Stimulated activated CD8-positive, alpha-beta memory T cell treated with anti-CD3 and anti-CD28 coated beads, Interleukin-12 subunit alpha, Interleukin-12 subunit beta, amount 100 ng/mL, for 4 hours (primary cell): ENCODE measurements at regions not wholly inside any gene's neighbourhood (a gene's known extent, or its start where the extent isn't known, plus 50 kb on each side); places are given as distances from the start of the nearest gene placed in this dataset.

Experiments
- DNase-seq: peaks from one replicate; pipeline ENCODE4 v3.0.0-alpha.2; 2020; ENCODE audit warnings: low read depth

- no peak for DNase-seq
Measured at GRCh38 chr19:32176591-32176990, 168.8 kb upstream of the ZNF507 start.

- DNase-seq, result no peak
Measured at GRCh38 chr19:32177686-32178085, 167.7 kb upstream of the ZNF507 start.

GRCh38 chr19:32178401-32178800, 167.0 kb upstream of the ZNF507 start:
- no peak for DNase-seq

DNA sequence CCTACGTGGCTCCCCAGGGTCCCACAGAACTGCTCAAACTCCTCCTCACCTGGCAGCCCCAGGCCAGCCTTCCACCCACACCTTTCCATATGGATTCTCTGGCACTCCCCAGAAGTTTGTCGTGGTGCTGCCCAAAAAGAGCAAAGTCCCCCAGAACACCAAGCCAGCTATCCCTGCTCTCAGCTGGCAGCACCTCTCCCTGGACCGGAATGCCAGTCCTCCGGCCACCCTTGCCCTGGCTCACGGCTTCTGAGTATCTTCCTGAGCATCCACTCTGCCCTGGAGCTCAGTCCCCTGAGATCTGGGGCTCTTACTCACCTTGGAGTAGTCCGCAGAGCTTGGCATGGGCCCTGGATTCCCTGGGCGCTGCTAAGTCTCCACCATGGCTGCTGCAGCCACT, 166.5 kb upstream of the ZNF507 start:
- no peak for DNase-seq

DNA sequence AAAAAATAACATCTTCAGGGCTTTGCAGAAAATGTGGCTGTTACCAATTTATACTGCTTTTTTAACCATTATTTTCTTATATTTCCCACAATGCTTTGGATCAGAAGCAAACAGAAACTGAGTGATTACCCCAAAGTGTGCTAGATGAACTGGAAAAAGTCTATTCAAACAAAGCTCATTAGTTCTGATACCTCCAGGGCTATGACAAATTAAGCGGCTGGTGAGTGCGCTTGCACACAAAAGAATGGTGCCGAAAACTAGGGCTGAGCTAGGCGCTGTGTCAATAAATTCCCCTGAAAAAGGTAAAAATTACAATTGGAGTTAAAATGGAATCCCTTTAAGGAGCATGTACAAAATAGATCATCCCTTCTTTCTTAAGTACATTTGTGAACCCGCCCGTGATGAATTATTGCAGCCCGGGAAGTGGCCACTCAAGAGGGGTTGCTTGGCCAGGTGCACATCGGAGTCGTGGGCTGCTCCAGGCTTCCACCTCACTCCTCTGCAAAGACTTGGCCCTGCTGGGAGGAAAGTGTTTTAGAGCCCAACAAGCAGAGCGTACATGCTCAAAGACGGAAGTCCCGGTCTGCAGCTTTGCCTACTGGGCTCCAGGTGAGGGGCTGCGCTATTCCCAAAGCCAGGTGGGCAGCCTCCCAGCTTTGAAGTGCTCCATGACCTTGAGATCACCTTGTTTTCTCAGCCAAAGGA, 164.0 kb upstream of the ZNF507 start:
- no peak for DNase-seq

DNA sequence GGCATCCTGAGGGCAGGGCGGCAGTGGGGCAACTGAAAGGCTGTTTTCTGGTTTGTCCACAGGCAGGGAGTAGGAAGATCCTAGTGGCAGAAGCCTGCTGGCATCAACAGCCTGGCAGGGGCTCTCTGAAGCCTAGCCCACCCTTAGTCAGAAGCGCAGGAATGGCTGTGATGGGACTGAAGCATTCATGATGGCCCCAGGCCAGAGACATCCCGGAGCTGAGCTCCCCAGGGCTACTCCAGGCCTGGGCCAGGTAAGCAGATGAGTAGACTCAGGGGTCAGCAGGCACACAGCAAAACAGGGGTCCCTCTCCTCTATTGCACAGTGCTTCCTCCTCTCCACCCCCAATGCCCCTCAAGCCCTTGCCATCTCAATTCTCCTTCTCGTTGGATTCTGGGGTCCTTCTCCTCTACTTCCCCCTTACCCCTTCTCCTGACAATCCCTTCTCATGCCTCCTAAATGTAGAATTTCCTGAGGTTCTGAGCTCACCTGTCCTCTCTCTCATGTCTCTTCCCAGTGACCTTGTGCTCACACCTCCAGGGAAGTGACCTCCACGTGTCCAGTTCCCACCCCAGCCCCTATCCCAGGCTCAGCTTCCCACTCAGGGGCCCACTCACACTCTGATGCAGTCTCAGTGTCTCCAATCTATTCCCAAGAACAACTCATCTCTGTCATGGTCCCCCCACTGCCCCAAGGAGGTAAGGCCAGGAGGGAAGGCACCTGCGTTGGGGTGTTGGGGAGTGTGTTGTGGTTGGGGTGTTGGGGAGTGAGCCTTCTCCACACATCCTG, 158.7 kb upstream of the ZNF507 start:
- no peak for DNase-seq

DNA sequence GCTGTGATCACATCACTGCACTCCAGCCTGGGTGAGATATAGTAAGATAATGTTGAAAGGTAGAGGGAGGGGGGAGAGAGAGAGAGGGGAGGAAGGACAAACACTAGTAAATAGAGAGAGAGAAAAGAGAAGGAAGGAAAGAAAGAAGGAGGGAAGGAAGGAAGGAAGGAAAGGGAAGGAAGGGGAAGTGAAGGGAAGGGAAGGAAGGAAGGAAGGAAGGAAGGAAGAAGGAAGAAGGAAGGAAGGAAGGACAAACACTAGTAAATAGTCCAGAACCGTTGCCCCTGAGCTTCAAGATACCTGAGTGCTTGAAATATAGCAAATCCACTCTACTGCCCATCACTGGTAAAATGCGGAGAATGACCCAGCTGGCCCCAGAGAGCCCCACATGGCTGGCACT, 156.5 kb upstream of the ZNF507 start:
- DNase-seq, result no peak

- no peak for DNase-seq
Measured at GRCh38 chr19:32189956-32190706, 155.3 kb upstream of the ZNF507 start.

DNA sequence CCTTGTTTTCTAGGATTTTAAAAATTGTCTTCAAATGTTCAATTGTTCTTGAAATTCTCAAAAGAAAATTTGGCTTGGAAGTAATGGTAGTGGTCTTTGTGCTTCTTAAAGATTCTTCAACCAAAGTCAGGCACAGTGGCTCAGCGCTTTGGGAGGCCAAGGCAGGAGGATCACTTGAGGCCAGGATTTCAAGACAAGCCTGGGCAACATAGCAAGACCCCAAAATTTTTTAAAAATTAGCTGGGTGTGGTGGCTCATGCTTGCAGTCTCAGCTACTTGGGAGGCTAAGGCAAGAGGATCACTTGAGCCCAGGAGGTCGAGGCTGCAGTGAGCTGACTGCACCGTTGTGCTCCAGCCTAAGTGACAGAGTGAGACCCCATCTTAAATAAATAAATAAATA, 153.5 kb upstream of the ZNF507 start:
- no peak for DNase-seq

DNA sequence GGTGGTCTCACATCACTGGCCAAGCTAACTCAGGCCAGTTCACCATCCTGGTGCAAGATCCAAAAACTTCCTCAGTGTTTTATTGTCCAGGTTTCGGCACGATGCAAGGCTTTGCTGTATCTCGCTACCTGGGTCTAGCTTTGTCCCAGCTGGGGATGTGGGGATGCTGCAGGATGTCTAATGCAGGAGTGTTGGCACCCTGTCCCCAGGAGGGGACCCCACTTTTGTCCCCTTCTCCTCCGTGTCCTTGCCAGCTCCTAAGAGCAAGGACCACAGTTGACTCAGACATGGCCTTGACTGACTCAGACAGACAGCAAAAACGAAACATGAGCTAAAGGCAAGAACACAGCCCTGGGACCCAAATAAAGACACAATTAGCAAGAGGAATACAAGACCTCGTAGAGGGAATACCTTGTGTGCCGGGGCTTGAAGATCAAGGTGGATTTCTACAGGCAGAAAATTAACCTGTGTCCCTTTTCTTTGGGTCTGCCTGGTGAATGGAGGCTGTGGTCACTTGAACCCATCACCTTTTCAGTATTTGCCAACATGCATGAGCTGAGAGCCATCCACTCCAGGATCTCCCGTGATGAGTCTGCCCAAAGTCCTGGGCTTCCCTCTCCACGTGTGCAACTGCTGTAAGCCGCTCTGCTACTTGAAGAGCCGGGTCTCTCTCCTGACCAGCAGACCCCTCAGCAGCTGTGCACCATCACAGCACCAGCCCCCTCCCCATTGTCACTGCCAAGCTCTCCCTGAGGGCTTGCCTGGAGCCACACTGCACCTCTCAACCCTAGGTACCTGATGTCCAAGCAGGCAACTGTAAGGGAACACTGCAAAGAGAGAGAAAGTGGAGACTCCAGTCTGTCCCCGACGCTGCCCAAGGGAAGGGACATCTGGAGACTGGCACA, 149.5 kb upstream of the ZNF507 start:
- DNase-seq, result no peak

DNA sequence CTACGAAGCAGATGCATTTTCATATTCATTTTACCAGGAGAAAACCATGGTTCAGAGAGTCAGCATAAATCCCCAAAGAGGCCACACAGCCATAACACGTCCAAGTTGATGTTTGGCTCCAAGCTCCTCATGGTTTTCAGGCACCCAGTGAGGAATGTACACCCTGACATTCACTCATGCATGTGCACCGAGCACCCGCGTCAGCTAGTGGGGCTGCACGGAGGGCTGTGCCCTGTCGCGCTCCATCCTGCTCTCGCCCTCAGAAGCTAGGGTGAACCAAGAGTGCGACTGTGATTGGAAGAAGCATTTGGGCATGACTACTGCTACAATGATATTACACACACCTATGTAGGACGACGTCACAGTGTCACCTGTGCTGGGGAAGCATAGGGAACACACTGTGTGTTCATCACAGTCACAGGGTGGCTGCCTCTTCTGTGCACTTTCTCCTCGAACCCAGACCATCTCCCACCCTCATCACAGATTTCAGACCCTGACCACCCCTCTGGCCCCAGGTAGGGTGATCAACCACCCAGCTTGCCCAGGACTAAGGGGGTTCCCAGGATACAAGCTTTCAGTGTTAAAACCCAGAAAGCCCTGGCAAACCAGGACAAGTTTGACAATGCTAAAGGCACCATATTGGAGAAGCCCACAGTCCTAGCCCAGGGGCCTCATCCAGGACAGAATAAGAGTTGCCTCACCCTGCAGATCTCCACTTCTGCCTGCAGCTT, 148.6 kb upstream of the ZNF507 start:
- no peak for DNase-seq

DNA sequence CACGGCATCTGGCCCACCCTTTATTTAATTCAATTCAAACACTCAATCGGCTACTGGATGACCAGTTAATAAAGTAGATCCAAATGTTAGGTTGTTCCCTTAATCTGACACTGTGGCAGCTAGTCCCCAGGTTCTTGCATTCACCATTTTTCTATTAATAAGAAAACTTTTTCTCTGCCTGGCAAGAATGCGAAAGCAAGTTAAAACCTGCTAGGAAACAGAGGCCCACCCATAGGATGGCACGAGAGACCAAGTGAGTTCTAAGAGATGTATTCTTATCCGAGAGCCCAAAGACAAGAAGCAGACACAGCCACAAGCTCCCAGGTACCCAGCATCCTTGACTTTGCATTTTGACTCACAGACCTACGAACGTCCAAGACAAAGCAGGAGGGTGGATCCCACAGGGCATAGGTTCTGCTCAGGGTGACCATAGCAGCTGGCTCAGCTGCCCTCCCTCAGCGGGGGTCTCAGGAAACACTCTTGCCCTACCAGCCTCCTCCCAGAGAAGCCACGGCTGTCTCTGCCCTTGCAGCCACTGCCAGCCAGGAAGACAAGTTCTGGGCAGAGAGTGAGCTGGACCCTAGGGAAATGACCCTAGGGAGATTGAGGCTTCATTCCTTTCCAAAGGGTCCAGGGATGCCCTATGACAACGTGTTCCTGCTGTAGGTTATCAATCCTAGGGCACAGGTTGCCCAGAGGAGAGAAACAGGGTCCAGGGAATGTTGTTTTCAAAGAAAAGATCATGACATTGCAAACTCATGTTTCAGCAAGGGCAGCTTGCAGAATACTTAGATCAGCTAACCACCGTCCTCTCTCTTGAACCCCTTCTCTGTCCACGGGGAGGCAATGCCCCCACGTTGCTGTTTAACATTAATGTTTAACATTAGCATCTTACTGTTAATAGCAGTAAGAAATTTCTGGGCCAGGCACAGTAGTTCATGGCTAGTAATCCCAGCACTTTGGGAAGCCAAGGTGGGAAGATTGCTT, 147.2 kb upstream of the ZNF507 start:
- DNase-seq, result no peak

DNA sequence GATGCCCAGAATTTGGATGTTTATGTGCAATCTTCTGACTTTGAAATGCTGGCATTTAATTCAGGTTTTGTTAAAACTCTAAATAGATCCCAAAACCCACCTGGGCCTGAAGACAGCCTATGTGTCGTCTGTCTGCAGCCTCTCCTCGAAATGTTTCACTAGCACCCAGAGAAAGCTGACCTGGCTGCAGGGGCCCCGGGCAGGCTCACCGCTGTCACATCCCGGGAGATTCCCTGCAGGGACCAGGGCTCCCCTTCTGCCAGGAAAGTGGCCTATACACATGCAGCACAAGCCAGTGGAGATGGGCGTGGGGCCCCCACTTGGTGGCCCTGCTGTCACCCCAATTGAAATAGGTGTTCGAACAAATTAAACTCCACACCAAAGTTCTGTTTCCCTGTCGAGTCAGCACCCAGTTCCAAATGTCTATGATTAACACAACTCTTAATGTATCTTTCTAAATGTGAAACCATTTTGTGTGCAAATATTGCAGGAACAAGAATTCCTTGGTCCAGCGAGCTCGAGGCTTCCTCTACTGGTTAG, 145.8 kb upstream of the ZNF507 start:
- DNase-seq, result no peak

- no peak for DNase-seq
Measured at GRCh38 chr19:32200312-32201038, 144.9 kb upstream of the ZNF507 start.

- DNase-seq, result no peak
Measured at GRCh38 chr19:32201211-32201610, 144.2 kb upstream of the ZNF507 start.

DNA sequence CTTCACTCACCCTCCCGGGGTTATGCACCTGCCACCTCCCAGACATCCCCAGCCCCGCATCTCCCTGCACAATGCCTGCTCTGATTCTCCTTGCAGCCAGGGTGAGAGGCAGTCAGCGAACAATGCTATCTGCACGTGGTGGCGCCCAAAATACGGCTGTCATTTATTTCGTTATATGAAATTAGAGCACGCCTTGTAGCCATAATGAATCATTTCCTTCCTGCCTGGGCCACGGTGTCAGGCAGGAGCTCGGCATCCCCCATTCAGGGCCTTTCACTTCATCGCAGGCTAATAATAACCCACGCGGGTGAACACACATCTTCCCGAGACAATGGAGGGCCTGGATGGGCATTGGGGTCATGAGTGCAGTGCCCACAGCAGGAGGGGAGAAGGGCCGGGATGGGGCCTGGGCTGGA, 143.8 kb upstream of the ZNF507 start:
- DNase-seq, result no peak

DNA sequence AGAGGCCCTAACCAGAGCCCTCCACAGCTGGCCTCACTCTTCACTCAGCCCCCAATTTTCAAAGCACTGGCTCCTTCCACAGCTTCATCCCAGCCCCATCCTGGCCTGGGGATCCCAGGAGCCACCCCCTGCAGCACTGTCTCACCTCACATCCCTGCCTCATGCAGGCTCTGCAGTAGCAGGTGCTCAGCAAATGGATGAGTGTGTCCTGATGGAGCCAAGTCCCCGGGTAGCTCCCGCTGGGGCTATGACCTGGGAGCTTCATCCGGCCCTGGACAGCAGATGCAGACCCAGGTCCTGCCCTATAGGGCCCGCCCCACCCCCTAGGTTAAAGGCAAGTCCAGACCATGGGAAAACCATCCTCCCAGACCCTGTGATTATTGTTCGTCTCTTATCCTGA, 143.2 kb upstream of the ZNF507 start:
- DNase-seq, result no peak

DNA sequence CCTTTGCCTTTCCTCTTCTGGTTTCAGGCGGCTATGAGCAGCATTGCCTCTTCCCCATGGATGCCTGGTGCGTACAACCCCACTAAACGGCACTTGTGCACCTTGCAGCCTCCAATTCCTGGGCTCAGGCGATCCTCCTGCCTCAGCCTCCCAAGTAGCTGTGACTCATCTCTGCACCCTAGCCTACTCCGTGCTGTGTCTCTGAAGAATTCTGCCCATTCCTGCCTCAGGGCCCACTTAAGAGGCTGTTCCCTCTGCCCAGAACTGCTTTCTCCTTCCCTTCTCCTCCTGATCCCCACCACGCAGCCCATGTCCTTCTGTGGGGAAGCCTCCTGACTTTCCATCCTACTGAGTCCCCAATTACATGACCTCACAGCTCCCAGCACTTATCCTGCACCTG, 142.2 kb upstream of the ZNF507 start:
- no peak for DNase-seq

DNA sequence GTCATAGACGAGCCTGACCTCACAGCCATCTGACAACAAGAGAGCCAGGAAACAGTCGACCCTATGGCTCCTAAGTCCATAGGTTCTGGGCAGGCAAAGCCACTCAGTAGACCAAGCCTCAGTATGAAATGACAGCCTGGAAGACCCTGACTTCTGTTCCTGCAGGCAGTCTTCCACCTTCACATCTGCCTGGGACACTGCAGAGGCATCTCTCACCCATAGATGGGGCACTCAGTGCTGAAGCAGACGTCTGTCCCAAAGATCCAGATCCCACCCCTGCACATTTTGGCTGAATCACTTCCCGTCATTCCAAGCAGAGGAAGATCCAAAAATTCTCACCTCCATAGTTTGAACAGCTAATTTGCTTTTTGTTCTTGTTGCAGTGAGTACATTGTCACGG, 139.3 kb upstream of the ZNF507 start:
- DNase-seq, result no peak
